ENCODE measurements at regions not wholly inside any gene's neighbourhood (a gene's known extent, or its start where the extent isn't known, plus 50 kb on each side); places are given as distances from the start of the nearest gene placed in this dataset.

- no peaks in the 10 kb centered on the region for H3K9me3 ChIP-seq (ENCODE audit: control insufficient read depth, insufficient read depth, low read depth, low read length)
- H3K4me3 ChIP-seq (replicated peaks in 1 of 4; ENCODE audit: control extremely low read depth in 1 of 4, insufficient read depth in 1 of 4, low read depth in 3 of 4, low read length in 4 of 4), result no peak overlapping the region
- no peak overlapping the region for H3K9ac ChIP-seq (ENCODE audit: insufficient read depth, low read length)
- no peaks in the 10 kb centered on the region for H3K36me3 ChIP-seq (ENCODE audit: control insufficient read depth, insufficient read depth, low read length)
- no peaks in the 10 kb centered on the region for H3K4me1 ChIP-seq (ENCODE audit: control insufficient read depth, extremely low read depth, insufficient read depth, low read length)
- DNase-seq (ENCODE audit: low read depth in 2 of 2), result no peak
- no peaks in the 10 kb centered on the region for H4K20me1 ChIP-seq (ENCODE audit: control insufficient read depth, extremely low read depth, insufficient read depth, low read length)
- H3K4me2 ChIP-seq (ENCODE audit: extremely low read depth, insufficient read depth, low read length), result no peak overlapping the region
- no peaks in the 10 kb centered on the region for H3K27me3 ChIP-seq (ENCODE audit: control insufficient read depth, insufficient read depth, low read length)
- no peak overlapping the region for H2AFZ ChIP-seq (ENCODE audit: low read length)
- H3K79me2 ChIP-seq (ENCODE audit: control insufficient read depth, insufficient read depth, low read length), result no peaks in the 10 kb centered on the region
- H3K27ac ChIP-seq (ENCODE audit: insufficient read depth, low read length), result no peak overlapping the region
- TF ChIP-seq, protein P1, sequence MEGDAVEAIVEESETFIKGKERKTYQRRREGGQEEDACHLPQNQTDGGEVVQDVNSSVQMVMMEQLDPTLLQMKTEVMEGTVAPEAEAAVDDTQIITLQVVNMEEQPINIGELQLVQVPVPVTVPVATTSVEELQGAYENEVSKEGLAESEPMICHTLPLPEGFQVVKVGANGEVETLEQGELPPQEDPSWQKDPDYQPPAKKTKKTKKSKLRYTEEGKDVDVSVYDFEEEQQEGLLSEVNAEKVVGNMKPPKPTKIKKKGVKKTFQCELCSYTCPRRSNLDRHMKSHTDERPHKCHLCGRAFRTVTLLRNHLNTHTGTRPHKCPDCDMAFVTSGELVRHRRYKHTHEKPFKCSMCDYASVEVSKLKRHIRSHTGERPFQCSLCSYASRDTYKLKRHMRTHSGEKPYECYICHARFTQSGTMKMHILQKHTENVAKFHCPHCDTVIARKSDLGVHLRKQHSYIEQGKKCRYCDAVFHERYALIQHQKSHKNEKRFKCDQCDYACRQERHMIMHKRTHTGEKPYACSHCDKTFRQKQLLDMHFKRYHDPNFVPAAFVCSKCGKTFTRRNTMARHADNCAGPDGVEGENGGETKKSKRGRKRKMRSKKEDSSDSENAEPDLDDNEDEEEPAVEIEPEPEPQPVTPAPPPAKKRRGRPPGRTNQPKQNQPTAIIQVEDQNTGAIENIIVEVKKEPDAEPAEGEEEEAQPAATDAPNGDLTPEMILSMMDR (conservative IDR thresholded peaks at IDR 0.05 in 1 of 2, IDR thresholded peaks at IDR 0.05 in 1 of 2; ENCODE audit: low read depth in 1 of 2, low read length in 2 of 2), result no peak
- no peak for TF ChIP-seq EZH2 (IDR thresholded peaks at IDR 0.05; ENCODE audit: low read length, missing control alignments)
Measured at GRCh38 chr7:96418581-96418980, 96.7 kb upstream of the SLC25A13 start.

DNA sequence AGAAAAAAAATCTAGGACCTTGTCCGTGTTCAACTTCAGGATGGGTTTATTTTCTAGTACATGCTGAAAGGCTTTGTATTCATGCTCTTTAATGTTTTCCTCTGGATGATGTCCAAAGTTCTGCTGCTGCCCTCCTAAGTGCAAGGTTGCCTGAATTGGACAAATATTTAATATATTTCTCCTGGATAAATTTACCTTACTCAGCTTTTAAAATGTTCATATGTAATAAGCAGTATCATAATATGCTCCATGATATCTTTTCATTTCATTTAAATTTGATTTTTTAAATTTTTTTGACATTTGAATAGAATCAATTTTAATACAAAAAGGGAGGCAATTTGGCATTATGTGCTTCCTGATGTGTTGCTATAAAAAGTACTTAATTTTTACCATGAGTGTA is 95.9 kb upstream of the SLC25A13 start:
- H3K4me1 ChIP-seq (ENCODE audit: control insufficient read depth, extremely low read depth, insufficient read depth, low read length), result no peaks in the 10 kb centered on the region
- no peak overlapping the region for H3K9ac ChIP-seq (ENCODE audit: insufficient read depth, low read length)
- H4K20me1 ChIP-seq (ENCODE audit: control insufficient read depth, extremely low read depth, insufficient read depth, low read length), result no peaks in the 10 kb centered on the region
- H3K4me2 ChIP-seq (ENCODE audit: extremely low read depth, insufficient read depth, low read length), result no peak overlapping the region
- no peaks in the 10 kb centered on the region for H3K9me3 ChIP-seq (ENCODE audit: control insufficient read depth, insufficient read depth, low read depth, low read length)
- no peaks in the 10 kb centered on the region for H3K27me3 ChIP-seq (ENCODE audit: control insufficient read depth, insufficient read depth, low read length)
- no peak overlapping the region for H3K27ac ChIP-seq (ENCODE audit: insufficient read depth, low read length)
- no peaks in the 10 kb centered on the region for H3K79me2 ChIP-seq (ENCODE audit: control insufficient read depth, insufficient read depth, low read length)
- no peaks in the 10 kb centered on the region for H3K36me3 ChIP-seq (ENCODE audit: control insufficient read depth, insufficient read depth, low read length)
- H2AFZ ChIP-seq (ENCODE audit: low read length), result no peak overlapping the region
- DNase-seq (ENCODE audit: low read depth in 2 of 2), result no peak
- no peak overlapping the region for H3K4me3 ChIP-seq (replicated peaks in 1 of 4; ENCODE audit: control extremely low read depth in 1 of 4, insufficient read depth in 1 of 4, low read depth in 3 of 4, low read length in 4 of 4)
- TF ChIP-seq, protein P1 (conservative IDR thresholded peaks at IDR 0.05 in 1 of 2, IDR thresholded peaks at IDR 0.05 in 1 of 2; ENCODE audit: low read depth in 1 of 2, low read length in 2 of 2), result no peak
- TF ChIP-seq EZH2 (IDR thresholded peaks at IDR 0.05; ENCODE audit: low read length, missing control alignments), result no peak

DNA sequence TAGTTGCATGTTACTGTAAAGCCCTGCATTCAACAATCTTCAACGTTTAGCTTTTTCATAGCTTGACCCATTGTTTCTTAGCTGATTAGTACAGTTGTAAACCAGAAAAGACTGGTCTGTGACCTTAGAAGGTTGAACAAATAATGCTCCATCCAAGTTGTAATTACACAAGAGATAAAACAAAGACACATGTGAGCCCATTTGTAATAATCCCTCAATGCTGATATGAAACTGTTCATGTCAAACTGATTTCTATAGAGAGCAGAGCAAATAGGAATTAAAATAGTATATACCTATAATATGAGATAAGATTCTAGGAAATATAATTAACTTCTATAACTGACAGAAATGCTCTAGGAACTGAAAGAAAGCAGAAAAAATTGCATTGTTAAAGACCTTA is 94.7 kb upstream of the SLC25A13 start:
- DNase-seq (ENCODE audit: low read depth in 2 of 2), result no peak
- H3K9ac ChIP-seq (ENCODE audit: insufficient read depth, low read length), result no peak overlapping the region
- no peak overlapping the region for H3K4me2 ChIP-seq (ENCODE audit: extremely low read depth, insufficient read depth, low read length)
- no peaks in the 10 kb centered on the region for H4K20me1 ChIP-seq (ENCODE audit: control insufficient read depth, extremely low read depth, insufficient read depth, low read length)
- TF ChIP-seq EZH2 (IDR thresholded peaks at IDR 0.05; ENCODE audit: low read length, missing control alignments), result no peak
- TF ChIP-seq, protein P1 (conservative IDR thresholded peaks at IDR 0.05 in 1 of 2, IDR thresholded peaks at IDR 0.05 in 1 of 2; ENCODE audit: low read depth in 1 of 2, low read length in 2 of 2), result no peak
- no peak overlapping the region for H3K4me3 ChIP-seq (replicated peaks in 1 of 4; ENCODE audit: control extremely low read depth in 1 of 4, insufficient read depth in 1 of 4, low read depth in 3 of 4, low read length in 4 of 4)
- no peaks in the 10 kb centered on the region for H3K27me3 ChIP-seq (ENCODE audit: control insufficient read depth, insufficient read depth, low read length)
- H3K36me3 ChIP-seq (ENCODE audit: control insufficient read depth, insufficient read depth, low read length), result no peaks in the 10 kb centered on the region
- H3K4me1 ChIP-seq (ENCODE audit: control insufficient read depth, extremely low read depth, insufficient read depth, low read length), result no peaks in the 10 kb centered on the region
- H3K9me3 ChIP-seq (ENCODE audit: control insufficient read depth, insufficient read depth, low read depth, low read length), result no peaks in the 10 kb centered on the region
- H2AFZ ChIP-seq (ENCODE audit: low read length), result no peak overlapping the region
- no peaks in the 10 kb centered on the region for H3K79me2 ChIP-seq (ENCODE audit: control insufficient read depth, insufficient read depth, low read length)
- no peak overlapping the region for H3K27ac ChIP-seq (ENCODE audit: insufficient read depth, low read length)

Data from fibroblast of lung (primary cell).